Mesenchymal stem cell (in vitro differentiated cells and primary cell): ENCODE measurements at regions not wholly inside any gene's neighbourhood (a gene's known extent, or its start where the extent isn't known, plus 50 kb on each side); places are given as distances from the start of the nearest gene placed in this dataset.

Source experiments
- DNase-seq: peaks from one replicate; pipeline ENCODE4 v3.0.0-alpha.2; 2013
- H2AFZ ChIP-seq: one replicate; pipeline ENCODE4 v1.6.1; 2013; ENCODE audit warnings: low read depth, mild to moderate bottlenecking, control low read depth, inconsistent platforms, low read length, moderate library complexity
- H2AK5ac ChIP-seq: 2 replicates; pipeline ENCODE4 v1.6.1; 2013; ENCODE audit warnings: low read length, moderate library complexity, mild to moderate bottlenecking, inconsistent platforms; ENCODE audit not compliant: severe bottlenecking
- H2BK120ac ChIP-seq: one replicate; pipeline ENCODE4 v1.6.1; 2013; ENCODE audit warnings: low read depth, mild to moderate bottlenecking, inconsistent platforms, low read length, moderate library complexity
- H2BK12ac ChIP-seq, 2 experiments: one replicate each; pipeline ENCODE4 v1.6.1; 2013; ENCODE audit warnings: inconsistent platforms in 2 of 2, low read length in 2 of 2, mild to moderate bottlenecking in 2 of 2, moderate library complexity in 2 of 2, control low read depth in 1 of 2
- H2BK15ac ChIP-seq: one replicate; pipeline ENCODE4 v1.6.1; 2013; ENCODE audit warnings: mild to moderate bottlenecking, low read depth, inconsistent platforms; ENCODE audit not compliant: poor library complexity, severe bottlenecking
- H2BK5ac ChIP-seq: 2 replicates; pipeline ENCODE4 v1.6.1; 2013; ENCODE audit warnings: low read depth, mild to moderate bottlenecking, low read length, control low read depth, inconsistent platforms; ENCODE audit not compliant: poor library complexity, severe bottlenecking
- H3K14ac ChIP-seq, 2 experiments: one replicate each; pipeline ENCODE4 v1.6.1; 2013; ENCODE audit warnings: inconsistent platforms in 2 of 2, low read length in 2 of 2, control low read depth in 1 of 2, mild to moderate bottlenecking in 1 of 2, moderate library complexity in 1 of 2
- H3K18ac ChIP-seq, 2 experiments: one replicate each; pipeline ENCODE4 v1.6.1; 2013; ENCODE audit warnings: inconsistent platforms in 2 of 2, low read length in 2 of 2, control low read depth in 1 of 2, low read depth in 1 of 2, mild to moderate bottlenecking in 1 of 2
- H3K23ac ChIP-seq, 2 experiments: one replicate each; pipeline ENCODE4 v1.6.1; 2013; ENCODE audit warnings: inconsistent platforms in 2 of 2, low read length in 2 of 2, mild to moderate bottlenecking in 2 of 2, moderate library complexity in 2 of 2, control low read depth in 1 of 2
- H3K27ac ChIP-seq: 2 replicates; pipeline ENCODE4 v1.5.1; 2013; ENCODE audit warnings: mild to moderate bottlenecking, moderate library complexity, low read length, control low read depth, inconsistent platforms; ENCODE audit not compliant: poor library complexity, severe bottlenecking
- H3K27me3 ChIP-seq, 2 experiments: 2 replicates each; pipeline versions ENCODE4 v1.6.1 to v1.7.0; 2013; ENCODE audit warnings: low read length in 2 of 2, mild to moderate bottlenecking in 2 of 2, moderate library complexity in 2 of 2, control low read depth in 1 of 2, inconsistent platforms in 1 of 2; ENCODE audit not compliant: control insufficient read depth in 1 of 2, insufficient read depth in 1 of 2
- H3K36me3 ChIP-seq, 2 experiments: 2 replicates each; pipeline versions ENCODE4 v1.6.1 to v1.7.0; 2013; ENCODE audit warnings: low read length in 2 of 2, control low read depth in 1 of 2, inconsistent platforms in 1 of 2, low read depth in 1 of 2, mild to moderate bottlenecking in 1 of 2; ENCODE audit not compliant: insufficient read depth in 2 of 2, control insufficient read depth in 1 of 2
- H3K4ac ChIP-seq, 2 experiments: one replicate each; pipeline ENCODE4 v1.6.1; 2013; ENCODE audit warnings: inconsistent platforms in 2 of 2, low read length in 2 of 2, mild to moderate bottlenecking in 2 of 2, moderate library complexity in 2 of 2, control low read depth in 1 of 2, low read depth in 1 of 2
- H3K4me1 ChIP-seq: 2 replicates; pipeline ENCODE4 v1.6.1; 2013; ENCODE audit warnings: low read depth, low read length, control low read depth; ENCODE audit not compliant: control insufficient read depth, insufficient read depth
- H3K4me2 ChIP-seq: 2 replicates; pipeline ENCODE4 v1.6.1; 2013; ENCODE audit warnings: low read length, mild to moderate bottlenecking, inconsistent platforms; ENCODE audit not compliant: poor library complexity, severe bottlenecking
- H3K4me3 ChIP-seq, 2 experiments: 2 replicates each; pipeline versions ENCODE4 v1.5.1 to v1.7.0; 2013; ENCODE audit warnings: low read length in 2 of 2, mild to moderate bottlenecking in 2 of 2, control low read depth in 1 of 2, low read depth in 1 of 2; ENCODE audit not compliant: insufficient read depth in 1 of 2
- H3K79me1 ChIP-seq: replicated peaks from 2 replicates; pipeline ENCODE4 v1.6.1; 2013; ENCODE audit warnings: mild to moderate bottlenecking, control low read depth, low read length, inconsistent platforms; ENCODE audit not compliant: poor library complexity, severe bottlenecking
- H3K9ac ChIP-seq: 2 replicates; pipeline ENCODE4 v1.7.0; 2013; ENCODE audit warnings: mild to moderate bottlenecking, low read length, moderate library complexity
- H3K9me3 ChIP-seq: 2 replicates; pipeline ENCODE4 v1.7.0; 2013; ENCODE audit warnings: mild to moderate bottlenecking, low read length; ENCODE audit not compliant: control insufficient read depth
- H4K8ac ChIP-seq: one replicate; pipeline ENCODE4 v1.6.1; 2013; ENCODE audit warnings: inconsistent platforms, mild to moderate bottlenecking, low read length, moderate library complexity
- H4K91ac ChIP-seq: one replicate; pipeline ENCODE4 v1.6.1; 2013; ENCODE audit warnings: mild to moderate bottlenecking, low read length, inconsistent platforms
- WGBS: methylation state at CpG from one replicate; pipeline ENCODE4 v1.1.7; 2013; ENCODE audit warnings: mixed read lengths; 5-methylcytosine and 5-hydroxymethylcytosine counted together

GRCh38 chr13:34803756-34804155, 138.3 kb upstream of the NBEA start:
- no peaks in the 10 kb centered on the region for H3K27me3 ChIP-seq
- H3K23ac ChIP-seq = no peak overlapping the region
- H3K9ac ChIP-seq = no peak overlapping the region
- no peak overlapping the region for H3K18ac ChIP-seq
- WGBS = 70% methylated on average over 2 of the region's 4 CpGs
- H3K4ac ChIP-seq = no peak overlapping the region
- no peak overlapping the region for H4K91ac ChIP-seq
- no peaks in the 10 kb centered on the region for H3K9me3 ChIP-seq
- H3K36me3 ChIP-seq = no peaks in the 10 kb centered on the region
- H2AK5ac ChIP-seq = no peak overlapping the region
- H3K4me2 ChIP-seq = no peak overlapping the region
- DNase-seq = no peak
- no peak overlapping the region for H2BK15ac ChIP-seq
- H3K27ac ChIP-seq = no peak overlapping the region
- H3K4me1 ChIP-seq = peaks cover 3% of the 10 kb centered on the region
- H3K79me1 ChIP-seq = no peaks in the 10 kb centered on the region
- no peak overlapping the region for H2BK5ac ChIP-seq
- no peak overlapping the region for H2BK12ac ChIP-seq
- no peak overlapping the region for H2BK120ac ChIP-seq
- no peak overlapping the region for H3K14ac ChIP-seq
- H2AFZ ChIP-seq = no peak overlapping the region
- H4K8ac ChIP-seq = no peak overlapping the region
- H3K4me3 ChIP-seq = no peak overlapping the region

GRCh38 chr13:34805347-34805746, 136.7 kb upstream of the NBEA start:
- Histone ChIP-seq H2BK15ac (no peak overlapping the region), H2BK12ac (no peak overlapping the region), H3K36me3 (no peaks in the 10 kb centered on the region), H3K27ac (no peak overlapping the region), H3K14ac (no peak overlapping the region), H3K4ac (no peak overlapping the region), H4K8ac (no peak overlapping the region), H3K4me1 (peaks cover 3% of the 10 kb centered on the region), H2BK5ac (no peak overlapping the region), H2BK120ac (no peak overlapping the region), H3K18ac (no peak overlapping the region), H3K9me3 (peaks cover 3% of the 10 kb centered on the region), H3K79me1 (no peaks in the 10 kb centered on the region), H3K4me2 (no peak overlapping the region), H2AK5ac (peak overlapping the region; percentile 71), H3K23ac (no peak overlapping the region), H2AFZ (no peak overlapping the region), H4K91ac (no peak overlapping the region), H3K27me3 (no peaks in the 10 kb centered on the region), H3K9ac (no peak overlapping the region), H3K4me3 (no peak overlapping the region)
- 94% methylated on average over 1 of the region's 1 CpG for WGBS
- DNase-seq = no peak

GRCh38 chr13:34808649-34809048, 133.4 kb upstream of the NBEA start:
- no peak overlapping the region for H2BK12ac ChIP-seq
- H3K9ac ChIP-seq = no peak overlapping the region
- H2BK120ac ChIP-seq = no peak overlapping the region
- H3K4me1 ChIP-seq = peaks cover 3% of the 10 kb centered on the region
- no peak overlapping the region for H3K4me2 ChIP-seq
- H4K8ac ChIP-seq = no peak overlapping the region
- no peak overlapping the region for H2AK5ac ChIP-seq
- no peak overlapping the region for H3K14ac ChIP-seq
- no peak overlapping the region for H2BK5ac ChIP-seq
- H3K4me3 ChIP-seq = no peak overlapping the region
- H3K27me3 ChIP-seq = no peaks in the 10 kb centered on the region
- H3K18ac ChIP-seq = no peak overlapping the region
- H3K4ac ChIP-seq = no peak overlapping the region
- no peaks in the 10 kb centered on the region for H3K36me3 ChIP-seq
- H3K9me3 ChIP-seq = peaks cover 23% of the 10 kb centered on the region
- H4K91ac ChIP-seq = no peak overlapping the region
- H3K27ac ChIP-seq = no peak overlapping the region
- DNase-seq = no peak
- no peak overlapping the region for H3K23ac ChIP-seq
- H2BK15ac ChIP-seq = no peak overlapping the region
- H3K79me1 ChIP-seq = no peaks in the 10 kb centered on the region
- H2AFZ ChIP-seq = no peak overlapping the region

- H2BK5ac ChIP-seq = no peak overlapping the region
- H4K91ac ChIP-seq = no peak overlapping the region
- no peak overlapping the region for H4K8ac ChIP-seq
- no peaks in the 10 kb centered on the region for H3K79me1 ChIP-seq
- H3K4ac ChIP-seq = no peak overlapping the region
- H2AFZ ChIP-seq = no peak overlapping the region
- no peak overlapping the region for H3K4me3 ChIP-seq
- no peak overlapping the region for H3K14ac ChIP-seq
- H3K4me1 ChIP-seq = no peaks in the 10 kb centered on the region
- H3K27ac ChIP-seq = no peak overlapping the region
- H3K36me3 ChIP-seq = no peaks in the 10 kb centered on the region
- no peak overlapping the region for H2AK5ac ChIP-seq
- H2BK120ac ChIP-seq = no peak overlapping the region
- H3K18ac ChIP-seq = no peak overlapping the region
- H2BK15ac ChIP-seq = no peak overlapping the region
- peaks cover 23% of the 10 kb centered on the region for H3K9me3 ChIP-seq
- WGBS = 69% methylated on average over 3 of the region's 3 CpGs
- H3K4me2 ChIP-seq = no peak overlapping the region
- no peak overlapping the region for H3K23ac ChIP-seq
- H3K27me3 ChIP-seq = no peaks in the 10 kb centered on the region
- no peak overlapping the region for H3K9ac ChIP-seq
- no peak overlapping the region for H2BK12ac ChIP-seq
- no peak for DNase-seq
These were observed 131.1 kb upstream of the NBEA start for GRCh38 chr13:34810996-34811395.
